ENCODE measurements at regions not wholly inside any gene's neighbourhood (a gene's known extent, or its start where the extent isn't known, plus 50 kb on each side); places are given as distances from the start of the nearest gene placed in this dataset.

GRCh38 chr3:10743366-10744097, 72.5 kb upstream of the SLC6A11 start:
- intact Hi-C loops (cut with DNase I; ENCODE audit: low total_unique reads): no loop called here
- 62 to 90% (median 88%) methylated on average over 11 to 12 of the region's 12 CpGs for WGBS, 5 donors
- no peak for DNase-seq
- H3K27me3 ChIP-seq (replicated peaks in 1 of 7): peaks cover 0 to 65% (median 7%) of the 10 kb centered on the region in 7 donors
- H3K36me3 ChIP-seq: no peaks in the 10 kb centered on the region
- H3K9me3 ChIP-seq: no peaks in the 10 kb centered on the region
- H3K27ac ChIP-seq: no peak overlapping the region
- H3K4me1 ChIP-seq: peaks cover 0 to 7% (median 6%) of the 10 kb centered on the region in 6 donors
- no peak overlapping the region for H3K4me3 ChIP-seq
- TF ChIP-seq CTCF (IDR thresholded peaks at IDR 0.05 in 8 of 11, conservative IDR thresholded peaks at IDR 0.05 in 3 of 11) (no peak), POLR2AphosphoS5 (IDR thresholded peaks at IDR 0.05) (no peak), POLR2A (IDR thresholded peaks at IDR 0.05) (no peak)

- WGBS, 5 donors: 23 to 46% (median 24%) methylated on average over 4 to 7 of the region's 7 CpGs
- no peak overlapping the region for H3K27ac ChIP-seq
- no peak overlapping the region for H3K4me3 ChIP-seq
- intact Hi-C loops (cut with DNase I; ENCODE audit: low total_unique reads): no loop called here
- no peaks in the 10 kb centered on the region for H3K36me3 ChIP-seq
- TF ChIP-seq POLR2A (IDR thresholded peaks at IDR 0.05) (no peak), POLR2AphosphoS5 (IDR thresholded peaks at IDR 0.05) (no peak), CTCF (IDR thresholded peaks at IDR 0.05 in 8 of 11, conservative IDR thresholded peaks at IDR 0.05 in 3 of 11) (no peak)
- DNase-seq: no peak
- H3K4me1 ChIP-seq: peaks cover 0 to 2% (median under 1%) of the 10 kb centered on the region in 6 donors
- peaks cover 0 to 65% (median 7%) of the 10 kb centered on the region in 7 donors for H3K27me3 ChIP-seq (replicated peaks in 1 of 7)
- no peaks in the 10 kb centered on the region for H3K9me3 ChIP-seq
Measured at GRCh38 chr3:10744098-10744465, 71.9 kb upstream of the SLC6A11 start.

DNA sequence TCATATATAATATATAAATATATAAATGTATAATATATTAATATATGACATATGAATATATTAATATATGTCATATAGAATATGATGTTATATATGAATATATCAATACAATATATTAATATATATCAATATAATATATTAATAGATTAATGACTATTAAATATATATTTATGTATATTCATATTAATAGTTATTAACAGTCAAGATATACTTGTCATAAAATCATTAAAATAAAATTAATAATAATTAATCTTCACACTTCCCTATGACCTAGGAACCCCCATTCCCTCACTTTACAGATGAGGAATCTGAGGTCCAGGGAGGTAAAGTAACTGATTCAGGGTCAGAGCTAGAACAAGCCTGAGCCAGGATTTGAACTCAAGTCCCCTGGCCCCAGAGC, 70.6 kb upstream of the SLC6A11 start:
- intact Hi-C loops (cut with DNase I; ENCODE audit: low total_unique reads): no loop called here
- no peaks in the 10 kb centered on the region for H3K9me3 ChIP-seq
- peaks cover 0 to 59% (median 7%) of the 10 kb centered on the region in 7 donors for H3K27me3 ChIP-seq (replicated peaks in 1 of 7)
- no peak overlapping the region for H3K4me3 ChIP-seq
- no peak overlapping the region for H3K27ac ChIP-seq
- H3K36me3 ChIP-seq: no peaks in the 10 kb centered on the region
- DNase-seq: no peak
- no peaks in the 10 kb centered on the region for H3K4me1 ChIP-seq
- TF ChIP-seq POLR2AphosphoS5 (IDR thresholded peaks at IDR 0.05): no peak
- no peak for TF ChIP-seq CTCF (IDR thresholded peaks at IDR 0.05 in 8 of 11, conservative IDR thresholded peaks at IDR 0.05 in 3 of 11)
- no peak for TF ChIP-seq POLR2A (IDR thresholded peaks at IDR 0.05)

- Histone ChIP-seq H3K27ac (no peak overlapping the region), H3K4me3 (no peak overlapping the region), H3K36me3 (no peaks in the 10 kb centered on the region), H3K9me3 (no peaks in the 10 kb centered on the region), H3K27me3 (replicated peaks in 1 of 7) (peaks cover 0 to 59% (median 7%) of the 10 kb centered on the region in 7 donors), H3K4me1 (no peaks in the 10 kb centered on the region)
- DNase-seq: no peak
- WGBS, 5 donors: 39 to 52% (median 51%) methylated on average over 4 of the region's 4 CpGs
- no peak for TF ChIP-seq POLR2AphosphoS5 (IDR thresholded peaks at IDR 0.05)
- no peak for TF ChIP-seq POLR2A (IDR thresholded peaks at IDR 0.05)
- TF ChIP-seq CTCF (IDR thresholded peaks at IDR 0.05 in 8 of 11, conservative IDR thresholded peaks at IDR 0.05 in 3 of 11): no peak
- intact Hi-C loops (cut with DNase I; ENCODE audit: low total_unique reads): no loop called here
Measured at GRCh38 chr3:10746001-10746400, 70.0 kb upstream of the SLC6A11 start.
